Liver (tissue), 8 donors: ENCODE measurements at regions not wholly inside any gene's neighbourhood (a gene's known extent, or its start where the extent isn't known, plus 50 kb on each side); places are given as distances from the start of the nearest gene placed in this dataset.

Experiments
- DNase-seq: peaks from one replicate; pipeline ENCODE4 v3.0.0-alpha.2; 2017; ENCODE audit warnings: low spot score
- H3K27ac ChIP-seq, 2 donors: one replicate each; pipeline ENCODE4 v1.7.0; 2013; ENCODE audit warnings: inconsistent platforms in 2 of 2, low read length in 2 of 2, control low read depth in 1 of 2, low read depth in 1 of 2, mild to moderate bottlenecking in 1 of 2
- H3K27me3 ChIP-seq, 4 donors: one replicate each; pipeline versions ENCODE4 v1.6.1 to v1.7.0; 2013; ENCODE audit warnings: low read length in 3 of 4, inconsistent platforms in 1 of 4, mild to moderate bottlenecking in 1 of 4, moderate library complexity in 1 of 4; ENCODE audit not compliant: control insufficient read depth in 4 of 4, insufficient read depth in 4 of 4
- H3K36me3 ChIP-seq, 4 donors: one replicate each; pipeline versions ENCODE4 v1.6.1 to v1.7.0; 2013; ENCODE audit warnings: low read length in 3 of 4, mild to moderate bottlenecking in 3 of 4, low read depth in 1 of 4, moderate library complexity in 1 of 4; ENCODE audit not compliant: control insufficient read depth in 4 of 4, insufficient read depth in 3 of 4
- H3K4me1 ChIP-seq, 4 donors: one replicate each; pipeline versions ENCODE4 v1.6.1 to v1.7.0; 2013; ENCODE audit warnings: low read length in 3 of 4, mild to moderate bottlenecking in 3 of 4, moderate library complexity in 1 of 4; ENCODE audit not compliant: control insufficient read depth in 4 of 4, insufficient read depth in 4 of 4
- H3K4me3 ChIP-seq, 3 donors: one replicate each; pipeline versions ENCODE4 v1.6.1 to v1.7.0; 2013; ENCODE audit warnings: low read length in 3 of 3, control low read depth in 1 of 3, low read depth in 1 of 3, mild to moderate bottlenecking in 1 of 3
- H3K9ac ChIP-seq, 2 donors: one replicate each; pipeline ENCODE4 v1.7.0; 2013; ENCODE audit warnings: low read length in 2 of 2, mild to moderate bottlenecking in 2 of 2, moderate library complexity in 2 of 2, control low read depth in 1 of 2, low read depth in 1 of 2
- H3K9me3 ChIP-seq, 4 donors: one replicate each; pipeline versions ENCODE4 v1.6.1 to v1.7.0; 2013; ENCODE audit warnings: low read length in 3 of 4; ENCODE audit not compliant: control insufficient read depth in 4 of 4
- EGR1 ChIP-seq, 2 donors: IDR thresholded peaks; 2 replicates each; pipeline ENCODE4 v1.6.1; 2016 to 2018; ENCODE audit warnings: antibody characterized with exemption in 2 of 2, low read depth in 2 of 2
- FOXA1 ChIP-seq: IDR thresholded peaks from 2 replicates; pipeline ENCODE4 v1.6.1; 2016; ENCODE audit warnings: antibody characterized with exemption
- FOXA2 ChIP-seq: IDR thresholded peaks from 2 replicates; pipeline ENCODE4 v1.6.1; 2016; ENCODE audit warnings: antibody characterized with exemption
- GABPA ChIP-seq, 2 donors: IDR thresholded peaks in 1 of 2; conservative IDR thresholded peaks in 1 of 2; 2 replicates each; pipeline ENCODE4 v1.6.1; 2016; ENCODE audit warnings: antibody characterized with exemption in 2 of 2, mild to moderate bottlenecking in 1 of 2, moderate library complexity in 1 of 2
- JUND ChIP-seq, 2 donors: IDR thresholded peaks; 2 replicates each; pipeline ENCODE4 v1.6.1; 2016; ENCODE audit warnings: antibody characterized with exemption in 2 of 2
- RAD21 ChIP-seq, 2 donors: IDR thresholded peaks; 2 replicates each; pipeline ENCODE4 v1.6.1; 2016; ENCODE audit warnings: antibody characterized with exemption in 2 of 2, mild to moderate bottlenecking in 2 of 2
- SP1 ChIP-seq: IDR thresholded peaks from 2 replicates; pipeline ENCODE4 v1.6.1; 2018; ENCODE audit warnings: antibody characterized with exemption, mild to moderate bottlenecking
- TAF1 ChIP-seq: conservative IDR thresholded peaks from 2 replicates; pipeline ENCODE4 v1.6.1; 2016; ENCODE audit warnings: antibody characterized with exemption, mild to moderate bottlenecking
- YY1 ChIP-seq: IDR thresholded peaks from 2 replicates; pipeline ENCODE4 v1.6.1; 2016; ENCODE audit warnings: antibody characterized with exemption, mild to moderate bottlenecking
- WGBS: extraction: QIAGEN DNeasy Blood & Tissue Kit; methylation state at CpG from one replicate; pipeline ENCODE4 v1.1.7; 2013; 5-methylcytosine and 5-hydroxymethylcytosine counted together
- TF ChIP-seq, protein P1 (sequence below): fragments of 150-350 bp; IDR thresholded peaks from 2 replicates; pipeline ENCODE4 v1.5.1; 2017; ENCODE audit warnings: improper control_type of control experiment, low read depth, low read length; ENCODE audit not compliant: missing input control
- TF ChIP-seq, protein P2 (sequence below): IDR thresholded peaks from 2 replicates; pipeline ENCODE4 v1.6.1; 2016; ENCODE audit warnings: antibody characterized with exemption
- TF ChIP-seq, protein P3 (sequence below): IDR thresholded peaks from 2 replicates; pipeline ENCODE4 v1.6.1; 2016; ENCODE audit warnings: antibody characterized with exemption
- donor health status: healthy.
- donor health status: healthy.
- donor health status: healthy.
- donor health status: healthy.
- donor health status: healthy.

DNA sequence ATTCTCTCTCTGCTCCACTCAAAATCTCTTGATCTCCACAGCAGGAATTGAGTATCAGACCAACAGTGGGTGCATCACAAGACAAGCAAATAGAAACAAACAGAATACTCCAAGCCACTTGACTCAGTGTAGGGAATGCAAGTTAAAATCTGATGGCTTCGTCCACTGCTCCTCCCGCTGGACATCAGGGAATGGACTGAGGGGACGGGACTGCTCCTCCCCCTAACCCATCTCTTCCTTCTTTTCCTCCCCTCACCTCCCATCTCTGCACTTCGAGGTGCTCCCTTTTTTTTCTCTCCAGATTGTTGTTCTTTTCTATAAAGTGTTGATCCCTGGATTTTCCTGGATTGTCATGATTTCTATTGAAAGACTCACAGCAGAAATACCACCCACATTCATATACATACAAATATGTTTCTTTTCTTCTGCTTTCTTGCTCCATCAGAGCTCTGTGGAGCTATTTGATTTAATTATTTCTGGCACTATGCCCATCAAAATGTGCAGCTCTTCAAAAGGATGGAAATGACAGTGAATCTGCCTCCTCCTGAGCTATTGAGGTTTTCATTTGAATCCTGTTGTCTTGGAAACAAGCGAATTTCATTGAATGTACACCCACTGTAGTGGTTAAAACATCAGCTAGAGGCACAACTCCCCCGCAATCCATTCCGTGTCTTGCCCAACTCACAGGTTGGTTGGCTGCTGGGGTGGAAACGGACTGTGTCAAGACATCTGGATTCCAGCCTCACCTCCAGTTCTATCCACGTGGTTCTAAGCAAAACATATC is 199.7 kb downstream of the SPTSSA start:
- TF ChIP-seq, protein P1, sequence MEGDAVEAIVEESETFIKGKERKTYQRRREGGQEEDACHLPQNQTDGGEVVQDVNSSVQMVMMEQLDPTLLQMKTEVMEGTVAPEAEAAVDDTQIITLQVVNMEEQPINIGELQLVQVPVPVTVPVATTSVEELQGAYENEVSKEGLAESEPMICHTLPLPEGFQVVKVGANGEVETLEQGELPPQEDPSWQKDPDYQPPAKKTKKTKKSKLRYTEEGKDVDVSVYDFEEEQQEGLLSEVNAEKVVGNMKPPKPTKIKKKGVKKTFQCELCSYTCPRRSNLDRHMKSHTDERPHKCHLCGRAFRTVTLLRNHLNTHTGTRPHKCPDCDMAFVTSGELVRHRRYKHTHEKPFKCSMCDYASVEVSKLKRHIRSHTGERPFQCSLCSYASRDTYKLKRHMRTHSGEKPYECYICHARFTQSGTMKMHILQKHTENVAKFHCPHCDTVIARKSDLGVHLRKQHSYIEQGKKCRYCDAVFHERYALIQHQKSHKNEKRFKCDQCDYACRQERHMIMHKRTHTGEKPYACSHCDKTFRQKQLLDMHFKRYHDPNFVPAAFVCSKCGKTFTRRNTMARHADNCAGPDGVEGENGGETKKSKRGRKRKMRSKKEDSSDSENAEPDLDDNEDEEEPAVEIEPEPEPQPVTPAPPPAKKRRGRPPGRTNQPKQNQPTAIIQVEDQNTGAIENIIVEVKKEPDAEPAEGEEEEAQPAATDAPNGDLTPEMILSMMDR: no peak
- no peak for TF ChIP-seq JUND (IDR thresholded peaks at IDR 0.05)
- no peak for TF ChIP-seq TAF1
- no peak for TF ChIP-seq RAD21 (IDR thresholded peaks at IDR 0.05)
- TF ChIP-seq FOXA1: no peak
- no peak for TF ChIP-seq FOXA2
- no peak for TF ChIP-seq YY1
- WGBS: 68% methylated on average over 9 of the region's 9 CpGs
- no peak for DNase-seq

DNA sequence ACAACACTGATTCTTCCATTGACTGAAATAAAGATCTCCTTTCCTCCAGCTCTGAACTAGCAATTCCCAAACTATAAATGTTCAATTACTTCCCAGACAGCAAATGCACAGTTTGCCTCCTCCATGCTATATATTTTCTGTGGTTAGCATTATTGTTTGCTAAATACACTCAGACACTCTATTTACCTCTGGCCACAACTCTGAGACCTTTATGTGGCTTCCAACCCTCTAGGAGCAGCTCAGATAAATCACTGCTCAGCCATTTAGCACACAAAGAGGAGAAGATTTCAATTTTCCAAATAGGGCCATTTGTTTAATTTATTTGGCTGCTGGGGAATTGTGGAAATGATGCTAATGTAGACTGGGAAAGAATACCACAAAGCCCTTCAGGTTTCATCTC is 202.0 kb downstream of the SPTSSA start:
- no peak for TF ChIP-seq TAF1
- TF ChIP-seq RAD21 (IDR thresholded peaks at IDR 0.05): no peak
- TF ChIP-seq FOXA1: no peak
- TF ChIP-seq, protein P2, sequence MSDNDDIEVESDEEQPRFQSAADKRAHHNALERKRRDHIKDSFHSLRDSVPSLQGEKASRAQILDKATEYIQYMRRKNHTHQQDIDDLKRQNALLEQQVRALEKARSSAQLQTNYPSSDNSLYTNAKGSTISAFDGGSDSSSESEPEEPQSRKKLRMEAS: no peak
- H3K9ac ChIP-seq: no peak overlapping the region
- no peaks in the 10 kb centered on the region for H3K4me1 ChIP-seq
- H3K27me3 ChIP-seq: no peaks in the 10 kb centered on the region
- DNase-seq: no peak
- no peak overlapping the region for H3K4me3 ChIP-seq
- peaks cover 0 to 3% (median 0%) of the 10 kb centered on the region in 4 donors for H3K9me3 ChIP-seq
- H3K36me3 ChIP-seq: no peaks in the 10 kb centered on the region
- H3K27ac ChIP-seq: no peak overlapping the region

More for the DNA sequence above, 199.7 kb downstream of the SPTSSA start:
- H3K9ac ChIP-seq: no peak overlapping the region
- H3K4me3 ChIP-seq: no peak overlapping the region
- H3K36me3 ChIP-seq: no peaks in the 10 kb centered on the region
- H3K27ac ChIP-seq: no peak overlapping the region
- H3K4me1 ChIP-seq: no peaks in the 10 kb centered on the region
- peaks cover 0 to 3% (median 0%) of the 10 kb centered on the region in 4 donors for H3K9me3 ChIP-seq
- H3K27me3 ChIP-seq: no peaks in the 10 kb centered on the region

DNA sequence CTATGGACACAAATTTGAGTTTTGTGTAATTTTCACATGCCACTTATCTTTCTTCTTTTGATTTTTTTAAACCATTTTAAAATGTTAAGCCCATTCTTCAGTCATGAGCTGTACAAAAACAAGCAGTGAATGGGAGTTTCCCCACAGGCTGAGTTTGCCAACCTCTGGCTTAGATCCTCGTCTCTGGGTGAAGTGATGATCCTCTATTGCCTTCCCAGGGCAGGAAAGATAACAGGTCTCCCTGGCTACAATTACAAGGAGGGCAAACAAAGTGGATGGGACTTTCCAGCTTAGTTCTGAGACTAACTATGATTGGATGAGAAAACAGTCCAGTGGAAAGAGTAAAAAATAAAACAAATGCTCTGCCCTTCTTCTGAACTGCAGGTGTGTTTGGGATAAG is 203.7 kb downstream of the SPTSSA start:
- Histone ChIP-seq H3K27me3 (no peaks in the 10 kb centered on the region), H3K4me1 (no peaks in the 10 kb centered on the region), H3K36me3 (no peaks in the 10 kb centered on the region), H3K27ac (no peak overlapping the region), H3K9me3 (no peaks in the 10 kb centered on the region), H3K9ac (no peak overlapping the region), H3K4me3 (no peak overlapping the region)
- 14% methylated on average over 1 of the region's 1 CpG for WGBS
- no peak for TF ChIP-seq JUND (IDR thresholded peaks at IDR 0.05)
- TF ChIP-seq, protein P3, sequence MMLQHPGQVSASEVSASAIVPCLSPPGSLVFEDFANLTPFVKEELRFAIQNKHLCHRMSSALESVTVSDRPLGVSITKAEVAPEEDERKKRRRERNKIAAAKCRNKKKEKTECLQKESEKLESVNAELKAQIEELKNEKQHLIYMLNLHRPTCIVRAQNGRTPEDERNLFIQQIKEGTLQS: no peak
- TF ChIP-seq TAF1: no peak
- TF ChIP-seq EGR1 (IDR thresholded peaks at IDR 0.05; ENCODE audit: low read depth in 2 of 2): no peak
- TF ChIP-seq SP1: no peak
- TF ChIP-seq, protein P1: no peak
- TF ChIP-seq RAD21 (IDR thresholded peaks at IDR 0.05): no peak
- no peak for TF ChIP-seq GABPA (IDR thresholded peaks at IDR 0.05 in 1 of 2, conservative IDR thresholded peaks at IDR 0.05 in 1 of 2)
- no peak for DNase-seq
